ENCODE measurements at regions not wholly inside any gene's neighbourhood (a gene's known extent, or its start where the extent isn't known, plus 50 kb on each side); places are given as distances from the start of the nearest gene placed in this dataset.

DNA sequence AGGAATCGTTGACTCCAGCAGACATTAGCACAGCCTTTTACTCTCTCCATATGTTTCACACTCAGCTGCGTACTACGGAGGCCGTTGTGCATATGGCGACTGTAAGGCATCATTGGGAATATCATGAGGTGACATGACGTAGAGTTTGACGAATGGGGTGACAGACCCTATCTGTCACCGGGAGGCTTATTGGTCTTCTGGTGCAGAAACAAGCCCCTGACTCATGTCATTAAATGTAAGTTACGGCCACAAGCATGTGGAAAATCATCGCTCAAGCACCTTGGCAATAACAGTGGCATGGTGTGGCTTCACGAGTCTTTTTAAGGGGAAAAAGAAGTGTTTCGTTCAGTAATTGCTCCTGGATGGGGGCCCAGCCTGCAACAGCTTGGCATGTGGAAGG lies 115.2 kb upstream of the LRPAP1 start (continued):
- TF ChIP-seq, protein P1, sequence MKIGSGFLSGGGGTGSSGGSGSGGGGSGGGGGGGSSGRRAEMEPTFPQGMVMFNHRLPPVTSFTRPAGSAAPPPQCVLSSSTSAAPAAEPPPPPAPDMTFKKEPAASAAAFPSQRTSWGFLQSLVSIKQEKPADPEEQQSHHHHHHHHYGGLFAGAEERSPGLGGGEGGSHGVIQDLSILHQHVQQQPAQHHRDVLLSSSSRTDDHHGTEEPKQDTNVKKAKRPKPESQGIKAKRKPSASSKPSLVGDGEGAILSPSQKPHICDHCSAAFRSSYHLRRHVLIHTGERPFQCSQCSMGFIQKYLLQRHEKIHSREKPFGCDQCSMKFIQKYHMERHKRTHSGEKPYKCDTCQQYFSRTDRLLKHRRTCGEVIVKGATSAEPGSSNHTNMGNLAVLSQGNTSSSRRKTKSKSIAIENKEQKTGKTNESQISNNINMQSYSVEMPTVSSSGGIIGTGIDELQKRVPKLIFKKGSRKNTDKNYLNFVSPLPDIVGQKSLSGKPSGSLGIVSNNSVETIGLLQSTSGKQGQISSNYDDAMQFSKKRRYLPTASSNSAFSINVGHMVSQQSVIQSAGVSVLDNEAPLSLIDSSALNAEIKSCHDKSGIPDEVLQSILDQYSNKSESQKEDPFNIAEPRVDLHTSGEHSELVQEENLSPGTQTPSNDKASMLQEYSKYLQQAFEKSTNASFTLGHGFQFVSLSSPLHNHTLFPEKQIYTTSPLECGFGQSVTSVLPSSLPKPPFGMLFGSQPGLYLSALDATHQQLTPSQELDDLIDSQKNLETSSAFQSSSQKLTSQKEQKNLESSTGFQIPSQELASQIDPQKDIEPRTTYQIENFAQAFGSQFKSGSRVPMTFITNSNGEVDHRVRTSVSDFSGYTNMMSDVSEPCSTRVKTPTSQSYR (CRISPR knock-in tag; IDR thresholded peaks at IDR 0.05; ENCODE audit: borderline replicate concordance): no peak
- TF ChIP-seq ZNF407 (CRISPR knock-in tag; IDR thresholded peaks at IDR 0.05; ENCODE audit: not compliant biosample characterization) (no peak), WIZ (CRISPR knock-in tag; IDR thresholded peaks at IDR 0.05) (no peak), ZSCAN29 (CRISPR knock-in tag; conservative IDR thresholded peaks at IDR 0.05) (no peak), ETS1 (CRISPR knock-in tag; IDR thresholded peaks at IDR 0.05) (no peak)
- TF ChIP-seq, protein P2, sequence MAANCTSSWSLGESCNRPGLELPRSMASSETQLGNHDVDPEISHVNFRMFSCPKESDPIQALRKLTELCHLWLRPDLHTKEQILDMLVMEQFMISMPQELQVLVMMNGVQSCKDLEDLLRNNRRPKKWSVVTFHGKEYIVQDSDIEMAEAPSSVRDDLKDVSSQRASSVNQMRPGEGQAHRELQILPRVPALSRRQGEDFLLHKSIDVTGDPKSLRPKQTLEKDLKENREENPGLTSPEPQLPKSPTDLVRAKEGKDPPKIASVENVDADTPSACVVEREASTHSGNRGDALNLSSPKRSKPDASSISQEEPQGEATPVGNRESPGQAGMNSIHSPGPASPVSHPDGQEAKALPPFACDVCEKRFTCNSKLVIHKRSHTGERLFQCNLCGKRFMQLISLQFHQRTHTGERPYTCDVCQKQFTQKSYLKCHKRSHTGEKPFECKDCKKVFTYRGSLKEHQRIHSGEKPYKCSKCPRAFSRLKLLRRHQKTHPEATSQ (CRISPR knock-in tag; IDR thresholded peaks at IDR 0.05; ENCODE audit: borderline replicate concordance): no peak
- TF ChIP-seq, protein P3, sequence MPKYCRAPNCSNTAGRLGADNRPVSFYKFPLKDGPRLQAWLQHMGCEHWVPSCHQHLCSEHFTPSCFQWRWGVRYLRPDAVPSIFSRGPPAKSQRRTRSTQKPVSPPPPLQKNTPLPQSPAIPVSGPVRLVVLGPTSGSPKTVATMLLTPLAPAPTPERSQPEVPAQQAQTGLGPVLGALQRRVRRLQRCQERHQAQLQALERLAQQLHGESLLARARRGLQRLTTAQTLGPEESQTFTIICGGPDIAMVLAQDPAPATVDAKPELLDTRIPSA (CRISPR knock-in tag; IDR thresholded peaks at IDR 0.05; ENCODE audit: borderline replicate concordance): no peak
